ENCODE measurements at regions not wholly inside any gene's neighbourhood (a gene's known extent, or its start where the extent isn't known, plus 50 kb on each side); places are given as distances from the start of the nearest gene placed in this dataset.

DNA sequence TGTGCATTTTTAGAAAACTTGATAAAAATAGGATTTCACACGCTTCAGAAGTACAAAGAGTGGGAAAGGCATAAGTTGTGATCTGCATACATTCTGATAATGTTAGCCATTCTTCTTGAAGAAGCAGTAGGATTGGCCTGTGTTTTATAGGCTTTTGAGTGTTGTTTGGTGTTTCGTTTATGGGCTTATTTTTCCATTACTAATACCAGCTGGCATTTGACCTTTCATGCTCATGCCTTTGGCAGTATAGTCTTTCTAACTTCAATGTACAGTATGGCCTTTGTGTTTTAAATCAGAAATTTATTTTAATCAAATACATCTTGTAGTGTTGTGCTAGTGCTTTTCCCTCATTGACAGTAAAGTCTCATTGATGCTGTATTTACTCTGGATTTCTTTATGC is 51.5 kb upstream of the SLC4A4 start:
- no peak for DNase-seq

DNA sequence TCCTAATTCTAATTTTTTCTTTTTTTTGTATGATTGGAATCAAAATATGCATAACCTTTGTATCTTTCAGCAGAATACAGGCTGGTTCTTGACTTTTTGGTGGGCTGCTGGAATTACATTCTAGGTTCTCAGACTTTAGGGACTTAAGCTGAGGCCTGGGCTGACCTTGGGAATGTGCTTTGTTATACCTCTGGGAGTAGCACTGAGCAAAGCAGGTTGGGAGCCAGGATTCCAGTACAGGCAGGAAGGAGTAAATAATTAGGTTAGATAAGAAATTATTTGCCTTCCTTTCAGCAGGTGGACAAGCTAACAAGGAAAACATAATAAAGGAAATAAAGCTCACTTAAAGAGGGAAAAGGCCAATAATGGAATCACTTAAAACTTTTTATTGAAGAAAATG is 49.9 kb upstream of the SLC4A4 start:
- no peak for DNase-seq

All from NCI-H748 treated with DMSO at 0.1 percent for 48 hours (cell line).